Heart left ventricle (tissue), 16 donors: ENCODE measurements at regions not wholly inside any gene's neighbourhood (a gene's known extent, or its start where the extent isn't known, plus 50 kb on each side); places are given as distances from the start of the nearest gene placed in this dataset.
"Not testable (repeated sequence)": the region's sequence is repeated elsewhere in the genome, so short reads cannot be mapped to it uniquely, and the experiment has no call there.

Experiments
- ATAC-seq, 4 donors: fragments of 200-7000 bp; cut with Tn5 transposase; one replicate each; pipeline ENCODE4 v1.9.1; 2020 to 2022; ENCODE audit warnings: moderate library complexity in 4 of 4, mild to moderate bottlenecking in 3 of 4, moderate number of reproducible peaks in 1 of 4
- DNase-seq, 5 donors: peaks; one replicate each; pipeline ENCODE4 v3.0.0-alpha.2; 2020
- H3K27ac ChIP-seq, 12 donors: fragments of 200-600 bp; sonication (generic) in 4 of 12; one replicate each; pipeline versions ENCODE4 v1.5.0 to v1.8.0; 2016 to 2022; ENCODE audit warnings: mild to moderate bottlenecking in 2 of 12
- H3K27me3 ChIP-seq, 9 donors: fragments of 200-600 bp; sonication (generic) in 2 of 9; one replicate each; pipeline versions ENCODE4 v1.5.1 to v1.8.0; 2016 to 2022; ENCODE audit warnings: mild to moderate bottlenecking in 3 of 9
- H3K36me3 ChIP-seq, 9 donors: fragments of 200-600 bp; sonication (generic) in 2 of 9; one replicate each; pipeline versions ENCODE4 v1.5.0 to v1.8.0; 2018 to 2022; ENCODE audit warnings: mild to moderate bottlenecking in 2 of 9
- H3K4me1 ChIP-seq, 12 donors: fragments of 200-600 bp; sonication (generic) in 4 of 12; one replicate each; pipeline versions ENCODE4 v1.5.0 to v1.8.0; 2016 to 2022; ENCODE audit warnings: mild to moderate bottlenecking in 3 of 12
- H3K4me3 ChIP-seq, 12 donors: fragments of 200-600 bp; sonication (generic) in 4 of 12; one replicate each; pipeline versions ENCODE4 v1.5.0 to v1.8.0; 2017 to 2022; ENCODE audit warnings: mild to moderate bottlenecking in 9 of 12, moderate library complexity in 4 of 12
- H3K9me3 ChIP-seq, 12 donors: fragments of 200-600 bp; sonication (generic) in 4 of 12; one replicate each; pipeline versions ENCODE4 v1.5.0 to v1.8.0; 2016 to 2022; ENCODE audit warnings: mild to moderate bottlenecking in 1 of 12
- CTCF ChIP-seq, 12 donors: fragments of 200-600 bp; sonication (generic) in 4 of 12; IDR thresholded peaks; one replicate each; pipeline versions ENCODE4 v1.5.0 to v1.8.0; 2018 to 2022; ENCODE audit warnings: antibody characterized with exemption in 12 of 12, mild to moderate bottlenecking in 5 of 12
- POLR2A ChIP-seq, 2 donors: fragments of 450-650 bp; IDR thresholded peaks; one replicate each; pipeline ENCODE4 v1.6.1; 2017; ENCODE audit warnings: antibody characterized with exemption in 2 of 2, mild to moderate bottlenecking in 2 of 2, moderate library complexity in 2 of 2
- WGBS, 4 donors: extraction: QIAGEN DNeasy Blood & Tissue Kit in 2 of 4; methylation state at CpG; one replicate each; pipeline versions ENCODE4 v1.1.5 to v1.1.7; 2013 to 2018; 5-methylcytosine and 5-hydroxymethylcytosine counted together
- intact Hi-C, 10 donors: fragments of 100-400 bp; cut with DNase I; formaldehyde crosslinking; loops; one replicate each; pipeline versions ENCODE4 v1.11.1 to v1.14.2; 2022
- donor health status: ischemic (EF 13 %, LVEDD 7.1; RV severe dilation, severe dysfunction).
- donor health status: healthy with polysubstance abuse.
- donor health status: DM: no; HTN: yes; CAD: no.
- donor health status: DM: no; HTN: no; CAD: no.
- donor health status: ischemic (EF 25% LVEDD 6.9; RV normal size, moderate dysfunction).
- donor health status: ischemic (EF 25% LVEDD 5.7; RV mildly dilated, moderate dysfunction).
- donor health status: healthy.
- donor health status: DM: yes; HTN: yes; CAD: no.
- donor health status: ischemic (EF 35%, LVEDD 5.7; RV mildly dilated, moderate dysfunction).
- donor health status: nonischemic (EF 11% LVEDD 7.7; RV severe dilation, severe dysfunction).
- donor health status: DM: yes; HTN: yes; CAD: no.
- donor health status: PGD.
- donor health status: ischemic (EF 29% LVEDD 5.4; RV normal size, mild dysfunction).
- donor health status: nonischemic (EF 23%, LVEDD 6.1; RV moderate dilation, normal function).

- H3K36me3 ChIP-seq = no peaks in the 10 kb centered on the region
- no peak for TF ChIP-seq POLR2A (IDR thresholded peaks at IDR 0.05)
- no peak for TF ChIP-seq CTCF (IDR thresholded peaks at IDR 0.05)
- DNase-seq (no peak), ATAC-seq (no peak)
- H3K9me3 ChIP-seq = no peaks in the 10 kb centered on the region
- H3K4me1 ChIP-seq = peaks cover 0 to 6% (median 0%) of the 10 kb centered on the region in 12 donors
- H3K27ac ChIP-seq = peak overlapping the region in 1 of 12 donors; percentile 60
- H3K4me3 ChIP-seq = no peak overlapping the region
- 42 to 51% (median 47%) methylated on average over 12 of the region's 12 CpGs for WGBS, 4 donors
- H3K27me3 ChIP-seq = peaks cover 0 to 52% (median 5%) of the 10 kb centered on the region in 9 donors
- intact Hi-C loops = no loop called here
Measured at GRCh38 chr20:56781108-56781739, 152.1 kb downstream of the TFAP2C start.

GRCh38 chr20:56781987-56782560 is 153.0 kb downstream of the TFAP2C start:
- 49 to 84% (median 73%) methylated on average over 2 of the region's 2 CpGs for WGBS, 4 donors
- H3K27ac ChIP-seq = peak overlapping the region in 1 of 12 donors; percentile 60
- DNase-seq, intact Hi-C loops, ATAC-seq, H3K9me3 ChIP-seq, H3K4me1 ChIP-seq, H3K4me3 ChIP-seq, H3K36me3 ChIP-seq: not testable (repeated sequence)
- H3K27me3 ChIP-seq = peaks cover 0 to 56% (median 5%) of the 10 kb centered on the region in 9 donors

GRCh38 chr20:56782814-56783213 is 153.7 kb downstream of the TFAP2C start:
- DNase-seq, H3K9me3 ChIP-seq, intact Hi-C loops, H3K4me3 ChIP-seq, H3K4me1 ChIP-seq, H3K36me3 ChIP-seq, ATAC-seq: not testable (repeated sequence)
- 86 to 89% (median 88%) methylated on average over 11 of the region's 11 CpGs for WGBS, 4 donors
- peaks cover 0 to 56% (median 5%) of the 10 kb centered on the region in 9 donors for H3K27me3 ChIP-seq
- peak overlapping the region in 1 of 12 donors; percentile 50 for H3K27ac ChIP-seq

GRCh38 chr20:56783826-56784225 is 154.7 kb downstream of the TFAP2C start:
- Histone ChIP-seq H3K4me1 (peaks cover 0 to 5% (median 0%) of the 10 kb centered on the region in 12 donors), H3K27ac (no peak overlapping the region), H3K9me3 (no peaks in the 10 kb centered on the region), H3K36me3 (no peaks in the 10 kb centered on the region), H3K27me3 (peaks cover 0 to 55% (median 3%) of the 10 kb centered on the region in 9 donors), H3K4me3 (no peak overlapping the region)
- DNase-seq = no peak
- 83 to 89% (median 84%) methylated on average over 4 of the region's 4 CpGs for WGBS, 4 donors
- intact Hi-C loops = no loop called here
- TF ChIP-seq POLR2A (IDR thresholded peaks at IDR 0.05) (no peak), CTCF (IDR thresholded peaks at IDR 0.05) (no peak)
- no peak for ATAC-seq

GRCh38 chr20:56786503-56786902 is 157.4 kb downstream of the TFAP2C start:
- no peak for TF ChIP-seq POLR2A (IDR thresholded peaks at IDR 0.05)
- no peak for TF ChIP-seq CTCF (IDR thresholded peaks at IDR 0.05)
- ATAC-seq (no peak), DNase-seq (no peak)
- Histone ChIP-seq H3K9me3 (no peaks in the 10 kb centered on the region), H3K36me3 (no peaks in the 10 kb centered on the region), H3K4me1 (no peaks in the 10 kb centered on the region), H3K27ac (peak overlapping the region in 1 of 12 donors; percentile 82), H3K4me3 (no peak overlapping the region), H3K27me3 (peaks cover 0 to 31% (median 0%) of the 10 kb centered on the region in 9 donors)
- 64 to 69% (median 66%) methylated on average over 5 of the region's 5 CpGs for WGBS, 4 donors
- intact Hi-C loops = no loop called here
